HepG2 (cell line): ENCODE measurements at regions not wholly inside any gene's neighbourhood (a gene's known extent, or its start where the extent isn't known, plus 50 kb on each side); places are given as distances from the start of the nearest gene placed in this dataset.

Experiments
- ATAC-seq: fragments of 200-7000 bp; cut with Tn5 transposase; 3 replicates; pipeline ENCODE4 v1.9.1; 2020; ENCODE audit warnings: mild to moderate bottlenecking, moderate library complexity
- BruUV-seq: library from RNA; stranded (reverse); fragments of 400-500 nt; replicated peaks from 2 replicates; lab custom pipeline; 2021; lab: Mats Ljungman, UMichigan
- CTCF ChIA-PET: fragments of 300-600 bp; formaldehyde crosslinking; extraction: SDS; loops from one replicate; lab custom pipeline; 2021; ENCODE audit warnings: low total read pairs, inconsistent platforms, low intra/inter-chr PET ratio; lab: Yijun Ruan, JAX
- POLR2A ChIA-PET: fragments of 350-600 bp; sonication (Branson Sonifier 250); formaldehyde crosslinking; loops from one replicate; lab custom pipeline; 2020; ENCODE audit warnings: antibody characterized with exemption, inconsistent platforms; lab: Yijun Ruan, JAX
- DNase-seq: peaks from one replicate; pipeline ENCODE4 v3.0.0-alpha.2; 2015; ENCODE audit warnings: low spot score
- FAIRE-seq: peaks from 3 replicates; lab custom pipeline; 2011; peaks lifted over from hg19 to GRCh38; lab: Jason Lieb, UNC
- H2AFZ ChIP-seq: one replicate; pipeline ENCODE4 v1.6.1; 2011; ENCODE audit warnings: low read length, inconsistent platforms
- H3K27ac ChIP-seq: fragments of 300-600 bp; 3 replicates; pipeline ENCODE4 v1.8.0; 2011; ENCODE audit warnings: mixed run types, mild to moderate bottlenecking, mixed read lengths, low read length, inconsistent platforms; ENCODE audit not compliant: insufficient read depth; ENCODE audit errors: extremely low read length
- H3K27me3 ChIP-seq, 2 experiments: fragments of 200-600 bp in 1 of 2; 2 replicates in 1 of 2; 3 replicates in 1 of 2; pipeline versions ENCODE4 v1.6.0 to v1.8.0; 2011; ENCODE audit warnings: low read length in 2 of 2, mild to moderate bottlenecking in 2 of 2, moderate library complexity in 2 of 2, inconsistent platforms in 1 of 2; ENCODE audit not compliant: insufficient read depth in 2 of 2, control insufficient read depth in 1 of 2
- H3K36me3 ChIP-seq, 2 experiments: fragments of 200-600 bp in 1 of 2; replicated peaks in 1 of 2; 2 replicates in 1 of 2; 3 replicates in 1 of 2; pipeline versions ENCODE4 v1.5.1 to v1.8.0; 2011; ENCODE audit warnings: low read length in 2 of 2, inconsistent platforms in 1 of 2; ENCODE audit not compliant: insufficient read depth in 2 of 2, control insufficient read depth in 1 of 2
- H3K4me1 ChIP-seq: 2 replicates; pipeline ENCODE4 v1.5.1; 2012; ENCODE audit warnings: low read length, inconsistent platforms; ENCODE audit not compliant: insufficient read depth
- H3K4me2 ChIP-seq: 2 replicates; pipeline ENCODE4 v1.6.0; 2011; ENCODE audit warnings: low read depth, low read length, inconsistent platforms
- H3K4me3 ChIP-seq, 3 experiments: fragments of 200-600 bp in 1 of 3; sonication (generic), shearing (Covaris generic) in 1 of 3; replicated peaks in 1 of 3; 2 replicates each; pipeline ENCODE4 v1.5.1; 2011 to 2016; ENCODE audit warnings: low read length in 3 of 3, inconsistent platforms in 2 of 3, low read depth in 2 of 3, mild to moderate bottlenecking in 2 of 3, control low read depth in 1 of 3, mixed read lengths in 1 of 3; ENCODE audit not compliant: insufficient read depth in 1 of 3
- H3K79me2 ChIP-seq: one replicate; pipeline ENCODE4 v1.6.1; 2011; ENCODE audit warnings: low read length, inconsistent platforms; ENCODE audit not compliant: insufficient read depth
- H3K9ac ChIP-seq: 2 replicates; pipeline ENCODE4 v1.6.0; 2011; ENCODE audit warnings: mild to moderate bottlenecking, low read depth, low read length, inconsistent platforms; ENCODE audit not compliant: insufficient read depth
- H3K9me3 ChIP-seq: 2 replicates; pipeline ENCODE4 v1.5.1; 2012; ENCODE audit warnings: mild to moderate bottlenecking, low read length
- H4K20me1 ChIP-seq: 2 replicates; pipeline ENCODE4 v1.6.0; 2011; ENCODE audit warnings: inconsistent platforms, mild to moderate bottlenecking, low read length, moderate library complexity; ENCODE audit not compliant: insufficient read depth
- CEBPB ChIP-seq: IDR thresholded peaks from 2 replicates; pipeline ENCODE4 v1.6.1; 2011; ENCODE audit warnings: low read depth, low read length, improper control_type of control experiment, borderline replicate concordance
- KLF11 ChIP-seq: IDR thresholded peaks from 2 replicates; pipeline ENCODE4 v1.6.1; 2016; ENCODE audit warnings: missing compliant biosample characterization
- KLF6 ChIP-seq: IDR thresholded peaks from 2 replicates; pipeline ENCODE4 v1.8.0; 2016; ENCODE audit warnings: missing biosample characterization, missing genetic modification reagents
- NFIC ChIP-seq: IDR thresholded peaks from 2 replicates; pipeline ENCODE4 v1.6.1; 2012; ENCODE audit warnings: mild to moderate bottlenecking, low read length, inconsistent platforms
- RERE ChIP-seq: IDR thresholded peaks from 2 replicates; pipeline ENCODE4 v1.6.1; 2016; ENCODE audit warnings: low read depth, missing genetic modification reagents, missing compliant biosample characterization
- RNF219 ChIP-seq: sonication (generic); formaldehyde crosslinking; IDR thresholded peaks from 2 replicates; pipeline ENCODE4 v1.5.0; 2020; ENCODE audit warnings: mild to moderate bottlenecking, missing genetic modification reagents
- THYN1 ChIP-seq: sonication (generic); formaldehyde crosslinking; IDR thresholded peaks from 2 replicates; pipeline ENCODE4 v1.8.1; 2023; ENCODE audit warnings: low read depth, mild to moderate bottlenecking, moderate library complexity, missing genetic modification reagents, borderline replicate concordance
- WGBS: methylation state at CpG from one replicate; pipeline ENCODE4 v1.1.6; 2017; ENCODE audit warnings: low lambda C conversion rate; 5-methylcytosine and 5-hydroxymethylcytosine counted together
- in situ Hi-C: cut with HindIII; loops from 2 replicates; pipeline ENCODE4 v1.10.0; 2017; ENCODE audit warnings: low pct_unique_long_range_greater_than_20kb; ENCODE audit not compliant: extremely low pct_ligation_motif_present
- intact Hi-C: fragments of 100-400 bp; cut with micrococcal nuclease; formaldehyde crosslinking; loops from one replicate; pipeline ENCODE4 v1.10.0; 2022; ENCODE audit not compliant: unreplicated experiment

GRCh38 chr6:6505111-6505510, 83.4 kb upstream of the LY86 start (continued):
- no peak for TF ChIP-seq THYN1
- no peak for TF ChIP-seq NFIC
- TF ChIP-seq, all 625 proteins: peak for 0

- Histone ChIP-seq H3K9me3 (no peaks in the 10 kb centered on the region), H3K4me3 (no peak overlapping the region), H3K4me2 (no peak overlapping the region), H3K79me2 (no peaks in the 10 kb centered on the region), H4K20me1 (no peaks in the 10 kb centered on the region), H3K4me1 (0 out of 2 replicates have a peak, but pooled peaks cover 6% of the 10 kb centered on the region), H3K36me3 (no peaks in the 10 kb centered on the region), H3K27ac (no peak overlapping the region), H3K9ac (no peak overlapping the region), H2AFZ (no peak overlapping the region), H3K27me3 (0 out of 5 replicates have a peak, but pooled peaks cover 0 to 4% of the 10 kb centered on the region in 2 experiments)
- no TSS peak for BruUV-seq
- ATAC-seq (no peak), FAIRE-seq (no peak), DNase-seq (no peak)
- CTCF ChIA-PET: no interaction called here
- intact Hi-C loops: no loop called here
- in situ Hi-C loops: no loop called here
- no peak for TF ChIP-seq RNF219
- TF ChIP-seq KLF11 (CRISPR knock-in tag): no peak
- TF ChIP-seq CEBPB: peak; percentile 40; the same call in 1 of the 2 replicates
- TF ChIP-seq RERE (CRISPR knock-in tag): no peak
- no peak for TF ChIP-seq KLF6 (CRISPR knock-in tag)
- 4% methylated on average over 2 of the region's 2 CpGs for WGBS
- POLR2A ChIA-PET: no interaction called here
These were observed 79.9 kb upstream of the LY86 start for GRCh38 chr6:6508643-6509042.
